ENCODE measurements at regions not wholly inside any gene's neighbourhood (a gene's known extent, or its start where the extent isn't known, plus 50 kb on each side); places are given as distances from the start of the nearest gene placed in this dataset.

DNA sequence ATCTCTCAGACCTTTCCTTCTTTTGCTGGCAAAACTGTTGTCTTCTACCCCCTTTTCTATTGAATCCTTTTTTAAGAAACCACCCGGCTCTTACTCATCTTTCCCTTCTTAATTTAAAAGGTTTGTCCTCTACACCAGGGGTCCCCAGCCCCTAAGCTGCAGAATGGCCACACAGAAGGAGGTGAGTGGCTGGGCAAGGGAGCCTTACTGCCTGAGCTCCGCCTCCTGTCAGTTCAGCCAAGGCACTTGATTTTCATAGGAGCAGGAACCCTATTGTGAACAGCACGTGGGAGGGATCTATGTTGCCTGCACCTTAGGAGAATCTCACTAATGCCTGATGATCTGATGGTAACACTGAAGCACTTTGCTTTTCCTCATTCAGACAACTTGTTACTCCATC lies 726.3 kb upstream of the INTU start:
- TF ChIP-seq, protein P1, sequence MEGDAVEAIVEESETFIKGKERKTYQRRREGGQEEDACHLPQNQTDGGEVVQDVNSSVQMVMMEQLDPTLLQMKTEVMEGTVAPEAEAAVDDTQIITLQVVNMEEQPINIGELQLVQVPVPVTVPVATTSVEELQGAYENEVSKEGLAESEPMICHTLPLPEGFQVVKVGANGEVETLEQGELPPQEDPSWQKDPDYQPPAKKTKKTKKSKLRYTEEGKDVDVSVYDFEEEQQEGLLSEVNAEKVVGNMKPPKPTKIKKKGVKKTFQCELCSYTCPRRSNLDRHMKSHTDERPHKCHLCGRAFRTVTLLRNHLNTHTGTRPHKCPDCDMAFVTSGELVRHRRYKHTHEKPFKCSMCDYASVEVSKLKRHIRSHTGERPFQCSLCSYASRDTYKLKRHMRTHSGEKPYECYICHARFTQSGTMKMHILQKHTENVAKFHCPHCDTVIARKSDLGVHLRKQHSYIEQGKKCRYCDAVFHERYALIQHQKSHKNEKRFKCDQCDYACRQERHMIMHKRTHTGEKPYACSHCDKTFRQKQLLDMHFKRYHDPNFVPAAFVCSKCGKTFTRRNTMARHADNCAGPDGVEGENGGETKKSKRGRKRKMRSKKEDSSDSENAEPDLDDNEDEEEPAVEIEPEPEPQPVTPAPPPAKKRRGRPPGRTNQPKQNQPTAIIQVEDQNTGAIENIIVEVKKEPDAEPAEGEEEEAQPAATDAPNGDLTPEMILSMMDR (IDR thresholded peaks at IDR 0.05), result no peak
- no peak for TF ChIP-seq POLR2A (IDR thresholded peaks at IDR 0.05)
